ENCODE measurements at regions not wholly inside any gene's neighbourhood (a gene's known extent, or its start where the extent isn't known, plus 50 kb on each side); places are given as distances from the start of the nearest gene placed in this dataset.

GRCh38 chr7:47643716-47644400 is 61.9 kb upstream of the TNS3 start:
- intact Hi-C loops (cut with micrococcal nuclease), result no loop called here
- H3K4me3 ChIP-seq (ENCODE audit: low read length), result no peak overlapping the region
- Mint-ChIP-seq H3K9me3 (peaks cover 6 to 11% of the 10 kb centered on the region in 2 donors), H3K4me3 (no peak overlapping the region), H3K27me3 (ENCODE audit: low read depth in 2 of 2) (peaks cover 0 to 5% of the 10 kb centered on the region in 2 donors), H3K27ac (no peak overlapping the region), H3K36me3 (peaks cover 10% of the 10 kb centered on the region), H3K4me1 (peaks cover 23 to 27% of the 10 kb centered on the region in 2 donors)
- no peaks in the 10 kb centered on the region for H3K27me3 ChIP-seq (ENCODE audit: control insufficient read depth, insufficient read depth, low read length)
- H3K4me1 ChIP-seq (ENCODE audit: control insufficient read depth, insufficient read depth, low read length), result peaks cover 11% of the 10 kb centered on the region
- peaks cover 4% of the 10 kb centered on the region for H3K9me3 ChIP-seq (ENCODE audit: control insufficient read depth, insufficient read depth, low read length)
- H3K36me3 ChIP-seq (ENCODE audit: control insufficient read depth, insufficient read depth, low read length), result no peaks in the 10 kb centered on the region
- no peak for ATAC-seq
- DNase-seq, result no peak
- TF ChIP-seq CTCF (IDR thresholded peaks at IDR 0.05), result no peak
- WGBS (ENCODE audit: insufficient coverage), result 100% methylated on average over 3 of the region's 4 CpGs
- H3K27ac ChIP-seq (ENCODE audit: low read length), result no peak overlapping the region

- peaks cover 4% of the 10 kb centered on the region for H3K9me3 ChIP-seq (ENCODE audit: control insufficient read depth, insufficient read depth, low read length)
- Mint-ChIP-seq H3K36me3 (peaks cover 10% of the 10 kb centered on the region), H3K27me3 (ENCODE audit: low read depth in 2 of 2) (peaks cover 0 to 8% of the 10 kb centered on the region in 2 donors), H3K4me3 (no peak overlapping the region), H3K27ac (no peak overlapping the region), H3K4me1 (peaks cover 0 to 7% of the 10 kb centered on the region in 2 donors), H3K9me3 (peaks cover 6 to 11% of the 10 kb centered on the region in 2 donors)
- intact Hi-C loops (cut with micrococcal nuclease), result no loop called here
- H3K4me3 ChIP-seq (ENCODE audit: low read length), result no peak overlapping the region
- H3K36me3 ChIP-seq (ENCODE audit: control insufficient read depth, insufficient read depth, low read length), result no peaks in the 10 kb centered on the region
- ATAC-seq, result no peak
- no peak for DNase-seq
- H3K27ac ChIP-seq (ENCODE audit: low read length), result no peak overlapping the region
- no peaks in the 10 kb centered on the region for H3K4me1 ChIP-seq (ENCODE audit: control insufficient read depth, insufficient read depth, low read length)
- WGBS (ENCODE audit: insufficient coverage), result 88% methylated on average over 8 of the region's 8 CpGs
- no peaks in the 10 kb centered on the region for H3K27me3 ChIP-seq (ENCODE audit: control insufficient read depth, insufficient read depth, low read length)
- TF ChIP-seq CTCF (IDR thresholded peaks at IDR 0.05), result no peak
These were observed 58.4 kb upstream of the TNS3 start for GRCh38 chr7:47640265-47640664.

DNA sequence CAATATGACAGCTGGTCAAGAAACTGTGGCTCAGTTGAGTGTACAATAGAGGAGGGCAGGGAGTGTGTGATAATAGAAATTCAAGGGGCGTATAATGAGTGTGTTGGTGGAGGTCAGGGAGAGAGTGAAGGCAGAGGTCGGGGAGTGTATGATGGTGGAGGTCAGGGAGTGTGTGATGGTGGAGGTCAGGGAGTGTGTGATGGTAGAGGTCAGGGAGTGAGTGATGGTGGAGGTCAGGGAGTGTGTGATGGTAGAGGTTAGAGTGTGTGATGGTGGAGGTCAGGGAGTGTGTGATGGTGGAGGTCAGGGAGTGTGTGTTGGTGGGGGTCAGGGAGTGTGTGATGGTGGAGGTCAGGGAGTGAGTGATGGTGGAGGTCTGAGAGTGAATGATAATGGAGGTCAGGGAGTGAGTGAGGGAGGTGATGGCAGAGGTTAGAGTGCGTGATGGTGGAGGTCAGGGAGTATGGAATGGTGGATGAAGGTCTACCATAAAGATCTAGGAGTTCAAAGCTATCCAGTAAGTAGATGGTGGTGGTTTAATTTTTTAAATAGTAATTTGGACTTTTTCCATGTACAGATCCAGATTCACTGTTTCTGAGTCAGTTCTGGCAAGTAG is 57.7 kb upstream of the TNS3 start:
- H3K27ac ChIP-seq (ENCODE audit: low read length), result no peak overlapping the region
- H3K4me3 ChIP-seq (ENCODE audit: low read length), result no peak overlapping the region
- H3K4me1 Mint-ChIP-seq, result peaks cover 0 to 5% of the 10 kb centered on the region in 2 donors
- intact Hi-C loops (cut with micrococcal nuclease), result no loop called here
- H3K9me3 ChIP-seq (ENCODE audit: control insufficient read depth, insufficient read depth, low read length), result peaks cover 4% of the 10 kb centered on the region
- H3K27me3 ChIP-seq (ENCODE audit: control insufficient read depth, insufficient read depth, low read length), result no peaks in the 10 kb centered on the region
- WGBS (ENCODE audit: insufficient coverage), result 91% methylated on average over 3 of the region's 3 CpGs
- ATAC-seq, result no peak
- H3K36me3 ChIP-seq (ENCODE audit: control insufficient read depth, insufficient read depth, low read length), result no peaks in the 10 kb centered on the region
- H3K27ac Mint-ChIP-seq, result no peak overlapping the region
- TF ChIP-seq CTCF (IDR thresholded peaks at IDR 0.05), result no peak
- H3K4me1 ChIP-seq (ENCODE audit: control insufficient read depth, insufficient read depth, low read length), result no peaks in the 10 kb centered on the region
- H3K27me3 Mint-ChIP-seq (ENCODE audit: low read depth in 2 of 2), result peaks cover 0 to 5% of the 10 kb centered on the region in 2 donors
- H3K9me3 Mint-ChIP-seq, result peaks cover 6 to 8% of the 10 kb centered on the region in 2 donors
- no peak overlapping the region for H3K4me3 Mint-ChIP-seq
- H3K36me3 Mint-ChIP-seq, result peaks cover 10% of the 10 kb centered on the region
- DNase-seq, result no peak

All from natural killer cell (primary cell).